ENCODE measurements at regions not wholly inside any gene's neighbourhood (a gene's known extent, or its start where the extent isn't known, plus 50 kb on each side); places are given as distances from the start of the nearest gene placed in this dataset.

DNA sequence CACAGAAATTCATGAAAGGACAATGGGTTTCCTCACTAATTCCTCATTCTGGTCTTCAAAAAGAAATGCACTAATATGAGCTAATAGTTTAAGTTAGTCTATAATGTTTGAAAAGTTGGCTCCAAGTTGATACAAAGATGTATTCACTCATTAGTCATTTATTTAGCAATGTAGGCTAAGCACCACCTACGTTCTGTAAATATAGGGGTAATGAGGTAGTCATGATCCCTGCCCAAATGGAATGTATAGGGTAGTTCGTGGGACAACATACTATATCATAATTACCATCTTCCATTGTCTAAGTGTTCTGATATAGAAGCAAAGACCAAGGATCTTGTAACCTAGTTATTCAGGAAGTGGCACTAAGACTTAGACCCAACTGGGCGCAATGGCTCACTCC, 86.5 kb downstream of the DIO2 start:
- Histone ChIP-seq H3K4me2 (ENCODE audit: extremely low read depth, insufficient read depth, low read length) (no peak overlapping the region), H3K27me3 (ENCODE audit: control insufficient read depth, insufficient read depth, low read length) (no peaks in the 10 kb centered on the region), H3K9ac (ENCODE audit: insufficient read depth, low read length) (no peak overlapping the region), H4K20me1 (ENCODE audit: control insufficient read depth, extremely low read depth, insufficient read depth, low read length) (no peaks in the 10 kb centered on the region), H3K4me1 (ENCODE audit: control insufficient read depth, extremely low read depth, insufficient read depth, low read length) (no peaks in the 10 kb centered on the region), H3K9me3 (ENCODE audit: control insufficient read depth, insufficient read depth, low read depth, low read length) (no peaks in the 10 kb centered on the region), H2AFZ (ENCODE audit: low read length) (no peak overlapping the region), H3K36me3 (ENCODE audit: control insufficient read depth, insufficient read depth, low read length) (no peaks in the 10 kb centered on the region), H3K27ac (ENCODE audit: insufficient read depth, low read length) (no peak overlapping the region), H3K4me3 (replicated peaks in 1 of 4; ENCODE audit: control extremely low read depth in 1 of 4, insufficient read depth in 1 of 4, low read depth in 3 of 4, low read length in 4 of 4) (no peak overlapping the region), H3K79me2 (ENCODE audit: control insufficient read depth, insufficient read depth, low read length) (no peaks in the 10 kb centered on the region)
- TF ChIP-seq, protein P1, sequence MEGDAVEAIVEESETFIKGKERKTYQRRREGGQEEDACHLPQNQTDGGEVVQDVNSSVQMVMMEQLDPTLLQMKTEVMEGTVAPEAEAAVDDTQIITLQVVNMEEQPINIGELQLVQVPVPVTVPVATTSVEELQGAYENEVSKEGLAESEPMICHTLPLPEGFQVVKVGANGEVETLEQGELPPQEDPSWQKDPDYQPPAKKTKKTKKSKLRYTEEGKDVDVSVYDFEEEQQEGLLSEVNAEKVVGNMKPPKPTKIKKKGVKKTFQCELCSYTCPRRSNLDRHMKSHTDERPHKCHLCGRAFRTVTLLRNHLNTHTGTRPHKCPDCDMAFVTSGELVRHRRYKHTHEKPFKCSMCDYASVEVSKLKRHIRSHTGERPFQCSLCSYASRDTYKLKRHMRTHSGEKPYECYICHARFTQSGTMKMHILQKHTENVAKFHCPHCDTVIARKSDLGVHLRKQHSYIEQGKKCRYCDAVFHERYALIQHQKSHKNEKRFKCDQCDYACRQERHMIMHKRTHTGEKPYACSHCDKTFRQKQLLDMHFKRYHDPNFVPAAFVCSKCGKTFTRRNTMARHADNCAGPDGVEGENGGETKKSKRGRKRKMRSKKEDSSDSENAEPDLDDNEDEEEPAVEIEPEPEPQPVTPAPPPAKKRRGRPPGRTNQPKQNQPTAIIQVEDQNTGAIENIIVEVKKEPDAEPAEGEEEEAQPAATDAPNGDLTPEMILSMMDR (conservative IDR thresholded peaks at IDR 0.05 in 1 of 2, IDR thresholded peaks at IDR 0.05 in 1 of 2; ENCODE audit: low read depth in 1 of 2, low read length in 2 of 2), result no peak
- TF ChIP-seq EZH2 (IDR thresholded peaks at IDR 0.05; ENCODE audit: low read length, missing control alignments), result no peak
- no peak for DNase-seq (ENCODE audit: low read depth in 2 of 2)

DNA sequence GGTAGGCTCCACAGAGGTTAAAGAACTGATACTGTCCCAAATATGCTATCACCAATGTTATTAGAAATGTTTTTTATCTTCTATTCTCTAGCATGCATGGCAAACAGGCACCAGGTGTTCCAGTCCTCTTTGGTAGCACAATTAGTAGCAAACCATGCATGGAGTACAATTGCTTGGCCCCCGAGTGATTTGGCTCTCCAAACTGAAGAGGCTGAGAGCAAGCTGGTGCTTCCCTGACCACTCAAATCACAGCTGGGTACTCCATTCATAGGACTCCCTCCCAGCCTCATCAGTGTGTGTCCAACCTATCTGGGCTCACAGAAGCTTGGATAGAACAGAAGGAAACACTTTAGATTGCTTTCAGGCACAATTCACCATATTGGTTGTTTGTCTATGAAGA, 93.4 kb downstream of the DIO2 start:
- Histone ChIP-seq H3K27me3 (ENCODE audit: control insufficient read depth, insufficient read depth, low read length) (no peaks in the 10 kb centered on the region), H4K20me1 (ENCODE audit: control insufficient read depth, extremely low read depth, insufficient read depth, low read length) (no peaks in the 10 kb centered on the region), H2AFZ (ENCODE audit: low read length) (no peak overlapping the region), H3K4me2 (ENCODE audit: extremely low read depth, insufficient read depth, low read length) (no peak overlapping the region), H3K9ac (ENCODE audit: insufficient read depth, low read length) (no peak overlapping the region), H3K79me2 (ENCODE audit: control insufficient read depth, insufficient read depth, low read length) (no peaks in the 10 kb centered on the region), H3K4me1 (ENCODE audit: control insufficient read depth, extremely low read depth, insufficient read depth, low read length) (no peaks in the 10 kb centered on the region), H3K36me3 (ENCODE audit: control insufficient read depth, insufficient read depth, low read length) (no peaks in the 10 kb centered on the region), H3K9me3 (ENCODE audit: control insufficient read depth, insufficient read depth, low read depth, low read length) (no peaks in the 10 kb centered on the region), H3K27ac (ENCODE audit: insufficient read depth, low read length) (no peak overlapping the region), H3K4me3 (replicated peaks in 1 of 4; ENCODE audit: control extremely low read depth in 1 of 4, insufficient read depth in 1 of 4, low read depth in 3 of 4, low read length in 4 of 4) (no peak overlapping the region)
- TF ChIP-seq, protein P1 (conservative IDR thresholded peaks at IDR 0.05 in 1 of 2, IDR thresholded peaks at IDR 0.05 in 1 of 2; ENCODE audit: low read depth in 1 of 2, low read length in 2 of 2), result no peak
- TF ChIP-seq EZH2 (IDR thresholded peaks at IDR 0.05; ENCODE audit: low read length, missing control alignments), result no peak
- no peak for DNase-seq (ENCODE audit: low read depth in 2 of 2)

DNA sequence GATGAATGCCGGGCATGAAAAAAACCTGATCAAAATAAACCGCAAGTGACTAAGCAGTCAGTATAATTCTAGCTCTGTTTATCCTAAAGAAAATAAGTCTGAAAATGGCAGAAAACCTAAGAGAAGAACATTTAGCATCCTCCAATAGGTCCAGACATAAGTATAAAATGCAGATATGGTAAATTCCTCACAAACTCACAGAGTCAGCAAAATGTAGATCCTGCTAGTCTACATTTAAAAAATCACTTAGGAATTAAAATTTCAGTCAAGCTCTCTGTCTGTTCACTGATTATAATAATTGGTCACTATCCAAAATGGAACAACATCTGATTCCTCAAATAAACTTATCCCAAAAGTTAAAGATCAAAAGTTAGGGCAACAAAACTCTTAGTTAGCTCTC, 95.1 kb downstream of the DIO2 start:
- H2AFZ ChIP-seq (ENCODE audit: low read length), result no peak overlapping the region
- no peak for DNase-seq (ENCODE audit: low read depth in 2 of 2)
- H3K27me3 ChIP-seq (ENCODE audit: control insufficient read depth, insufficient read depth, low read length), result no peaks in the 10 kb centered on the region
- TF ChIP-seq, protein P1 (conservative IDR thresholded peaks at IDR 0.05 in 1 of 2, IDR thresholded peaks at IDR 0.05 in 1 of 2; ENCODE audit: low read depth in 1 of 2, low read length in 2 of 2), result no peak
- no peak for TF ChIP-seq EZH2 (IDR thresholded peaks at IDR 0.05; ENCODE audit: low read length, missing control alignments)
- H3K9ac ChIP-seq (ENCODE audit: insufficient read depth, low read length), result no peak overlapping the region
- no peaks in the 10 kb centered on the region for H3K36me3 ChIP-seq (ENCODE audit: control insufficient read depth, insufficient read depth, low read length)
- H3K4me3 ChIP-seq (replicated peaks in 1 of 4; ENCODE audit: control extremely low read depth in 1 of 4, insufficient read depth in 1 of 4, low read depth in 3 of 4, low read length in 4 of 4), result no peak overlapping the region
- H3K27ac ChIP-seq (ENCODE audit: insufficient read depth, low read length), result no peak overlapping the region
- H3K79me2 ChIP-seq (ENCODE audit: control insufficient read depth, insufficient read depth, low read length), result no peaks in the 10 kb centered on the region
- H4K20me1 ChIP-seq (ENCODE audit: control insufficient read depth, extremely low read depth, insufficient read depth, low read length), result no peaks in the 10 kb centered on the region
- H3K4me2 ChIP-seq (ENCODE audit: extremely low read depth, insufficient read depth, low read length), result no peak overlapping the region
- H3K9me3 ChIP-seq (ENCODE audit: control insufficient read depth, insufficient read depth, low read depth, low read length), result no peaks in the 10 kb centered on the region
- no peaks in the 10 kb centered on the region for H3K4me1 ChIP-seq (ENCODE audit: control insufficient read depth, extremely low read depth, insufficient read depth, low read length)

Measured in fibroblast of lung (primary cell).